ENCODE measurements at regions not wholly inside any gene's neighbourhood (a gene's known extent, or its start where the extent isn't known, plus 50 kb on each side); places are given as distances from the start of the nearest gene placed in this dataset.
"Not testable (repeated sequence)": the region's sequence is repeated elsewhere in the genome, so short reads cannot be mapped to it uniquely, and the experiment has no call there.

DNA sequence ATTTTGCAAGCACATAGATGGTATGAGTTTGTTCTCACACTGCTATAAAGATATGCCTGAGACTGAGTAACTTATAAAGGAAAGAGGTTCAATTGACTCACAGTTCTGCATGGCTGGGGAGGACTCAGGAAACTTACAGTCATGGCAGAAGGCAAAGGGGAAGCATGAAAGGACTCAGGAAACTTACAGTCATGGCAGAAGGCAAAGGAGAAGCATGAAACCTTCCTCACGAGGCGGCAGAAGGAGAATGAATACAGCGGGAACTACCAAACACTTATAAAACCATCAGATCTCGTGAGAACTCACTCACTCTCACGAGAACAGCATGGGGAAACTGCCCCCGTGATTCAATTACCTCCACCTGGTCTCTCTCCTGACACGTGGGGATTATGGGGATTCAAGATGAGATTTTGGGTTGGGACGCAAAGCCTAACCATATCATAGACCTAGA, 101.9 kb upstream of the NCOR2 start:
- not testable (repeated sequence) for DNase-seq

DNA sequence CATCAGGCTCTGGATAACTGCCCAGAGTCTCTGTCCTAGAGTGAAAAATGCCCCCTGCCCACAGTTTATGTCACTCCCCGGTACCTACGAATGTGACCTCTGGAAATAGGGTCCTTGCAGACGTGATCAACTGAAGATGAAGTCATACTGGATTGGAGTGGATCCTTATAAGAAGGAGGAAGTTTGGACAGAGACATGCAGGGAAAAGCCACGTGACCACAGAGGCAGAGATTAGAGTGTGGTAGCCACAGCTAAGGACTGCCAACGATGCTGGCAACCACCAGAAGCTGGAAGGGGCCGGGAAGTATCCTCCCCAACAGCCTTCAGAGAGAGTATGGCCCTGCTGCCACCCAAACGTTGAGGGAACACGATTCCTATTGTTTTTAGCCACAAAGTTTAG, 101.2 kb upstream of the NCOR2 start:
- DNase-seq, result no peak

DNA sequence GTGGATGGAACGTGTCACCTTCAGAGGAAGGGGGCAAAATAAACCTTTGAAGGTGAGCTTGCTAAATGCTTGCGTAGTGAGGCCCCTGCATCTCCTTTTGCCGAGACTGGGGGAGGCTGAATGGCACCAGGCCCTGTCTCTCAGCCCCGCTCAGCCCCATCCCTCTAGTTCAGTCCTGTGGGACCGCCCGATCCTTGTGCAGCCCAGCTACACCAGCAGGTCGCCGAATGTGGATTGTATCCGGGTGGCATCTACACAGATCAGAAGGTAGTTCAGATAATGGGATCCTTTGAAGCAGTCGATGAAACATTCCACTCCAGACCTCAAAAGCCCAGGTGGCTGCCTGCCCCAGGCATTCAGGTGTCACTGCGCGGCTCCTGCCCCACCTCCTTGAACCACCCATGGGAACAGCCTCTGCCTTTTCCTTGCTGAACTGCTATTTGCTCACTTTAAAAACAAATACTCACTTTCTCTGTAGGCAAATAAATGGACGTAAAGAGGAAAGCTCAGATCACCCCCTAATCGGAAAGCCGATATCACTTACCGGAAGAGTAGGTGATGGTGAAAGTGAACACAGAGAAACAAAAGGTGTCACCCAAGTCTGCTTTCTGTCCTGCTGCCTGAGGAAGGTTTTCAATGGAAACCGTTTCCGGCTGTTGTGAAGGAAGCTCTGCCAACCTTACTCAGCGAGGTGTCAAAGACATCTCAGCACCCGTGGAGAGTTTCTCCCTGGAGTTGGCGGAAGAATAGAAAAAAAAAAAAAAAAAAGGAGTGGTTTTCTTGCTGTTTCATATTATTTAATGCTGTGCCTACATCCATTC, 100.3 kb upstream of the NCOR2 start:
- no peak for DNase-seq

- DNase-seq, result no peak
Observed at GRCh38 chr12:124666722-124667259, 99.4 kb upstream of the NCOR2 start.

DNA sequence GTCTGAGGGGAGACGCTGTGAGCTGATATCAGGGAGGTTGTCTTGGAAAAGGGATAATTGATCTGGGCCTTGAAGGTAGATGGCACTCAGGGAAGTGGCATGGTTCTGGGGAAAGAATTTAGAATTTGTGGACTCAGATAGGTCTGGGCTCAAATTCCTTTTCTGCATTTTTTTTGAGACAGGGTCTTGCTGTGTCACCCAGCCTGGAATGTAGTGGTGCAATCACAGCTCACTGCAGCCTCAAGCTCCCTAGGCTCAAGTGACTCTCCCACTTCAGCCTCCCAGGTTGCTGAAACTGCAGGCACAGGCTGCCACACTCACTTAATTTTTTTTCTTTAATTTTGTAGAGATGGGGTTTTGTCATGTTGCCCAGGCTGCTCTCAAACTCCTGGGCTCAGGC, 98.1 kb upstream of the NCOR2 start:
- DNase-seq, result no peak

DNA sequence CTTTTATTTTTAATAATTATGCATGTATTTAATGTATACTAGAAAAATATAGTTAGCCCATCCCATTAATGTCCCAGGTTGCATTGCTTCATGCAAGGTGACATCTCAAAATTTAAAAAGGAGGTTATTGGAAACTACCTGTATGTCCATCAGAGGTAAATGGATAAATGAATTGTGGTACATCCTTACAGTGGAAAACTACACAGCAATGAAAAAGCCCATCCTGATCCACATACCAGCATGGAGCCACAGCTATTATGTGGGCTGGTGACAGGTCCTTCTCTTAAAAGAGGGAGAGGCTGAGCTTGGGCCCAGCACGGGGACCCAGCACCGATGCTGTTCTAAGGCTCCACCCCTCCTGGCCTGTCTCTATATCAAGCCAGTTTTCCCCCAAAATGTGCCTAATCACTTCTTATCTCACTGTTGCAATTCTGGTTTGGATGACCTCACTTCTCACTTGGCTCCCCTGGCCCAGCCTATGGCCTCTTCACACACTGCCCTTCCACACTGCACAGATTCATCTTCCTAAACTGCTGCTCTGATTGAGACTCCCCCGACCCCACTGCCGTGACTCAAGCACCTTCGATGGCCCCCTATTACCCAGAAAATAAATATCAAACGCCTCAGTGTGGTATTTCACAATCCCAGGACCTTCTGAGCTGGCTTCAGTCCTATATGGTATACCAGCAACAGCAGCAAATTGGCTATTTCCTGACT, 97.1 kb upstream of the NCOR2 start:
- no peak for DNase-seq

DNA sequence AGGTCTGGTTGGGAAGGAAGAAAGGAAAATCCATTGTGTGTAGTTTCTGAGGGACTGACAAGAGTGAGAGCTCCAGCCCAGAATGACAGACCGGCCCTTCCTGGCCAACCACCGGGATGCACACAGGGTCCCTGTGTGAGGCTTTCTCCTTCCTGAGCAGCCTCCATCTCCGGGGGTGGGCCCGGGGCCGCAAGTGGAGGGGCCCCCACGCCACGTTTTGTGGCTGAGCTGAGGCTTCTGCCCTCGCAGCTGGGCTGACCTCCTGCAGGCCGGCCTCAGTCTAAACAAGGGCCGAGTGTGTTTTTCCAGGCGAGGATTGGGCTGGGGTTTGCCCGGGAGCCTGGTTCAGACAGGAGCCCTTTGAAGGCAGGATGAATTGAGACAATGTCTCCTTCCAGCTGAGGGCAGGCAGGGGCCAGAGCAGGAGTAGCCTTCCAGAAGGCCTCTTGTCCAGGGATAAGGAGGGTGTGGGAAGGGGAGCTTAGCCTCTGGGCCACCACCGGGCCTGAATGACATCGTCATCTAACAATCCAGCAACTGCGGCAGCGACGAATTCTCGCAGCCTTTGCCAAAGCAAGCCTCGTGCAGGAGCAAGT, 96.5 kb upstream of the NCOR2 start:
- DNase-seq, result no peak

DNA sequence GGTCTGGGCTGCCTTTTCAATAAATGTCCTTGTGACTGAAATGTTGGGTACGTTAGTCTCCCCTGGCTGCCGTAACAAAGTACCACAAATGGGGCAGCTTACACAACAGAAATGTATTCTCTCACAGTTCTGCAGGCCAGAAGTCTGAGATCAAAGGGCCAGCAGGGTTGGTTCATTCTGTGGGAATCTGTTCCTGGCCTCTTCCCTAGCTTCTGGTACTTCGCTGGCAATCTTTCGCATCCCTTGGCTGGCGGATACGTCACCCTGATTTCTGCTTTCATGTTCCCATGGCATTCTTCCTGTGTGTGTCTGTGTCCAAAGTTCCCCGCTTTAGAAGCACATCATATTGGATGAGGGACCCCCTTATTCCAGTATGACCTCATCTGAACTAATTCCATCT, 95.8 kb upstream of the NCOR2 start:
- no peak for DNase-seq

- no peak for DNase-seq
Observed at GRCh38 chr12:124661341-124661740, 93.9 kb upstream of the NCOR2 start.

GRCh38 chr12:124660851-124661250, 93.4 kb upstream of the NCOR2 start:
- no peak for DNase-seq

GRCh38 chr12:124658806-124659402, 91.5 kb upstream of the NCOR2 start:
- DNase-seq, result no peak

GRCh38 chr12:124658302-124658701, 90.9 kb upstream of the NCOR2 start:
- DNase-seq, result no peak

DNA sequence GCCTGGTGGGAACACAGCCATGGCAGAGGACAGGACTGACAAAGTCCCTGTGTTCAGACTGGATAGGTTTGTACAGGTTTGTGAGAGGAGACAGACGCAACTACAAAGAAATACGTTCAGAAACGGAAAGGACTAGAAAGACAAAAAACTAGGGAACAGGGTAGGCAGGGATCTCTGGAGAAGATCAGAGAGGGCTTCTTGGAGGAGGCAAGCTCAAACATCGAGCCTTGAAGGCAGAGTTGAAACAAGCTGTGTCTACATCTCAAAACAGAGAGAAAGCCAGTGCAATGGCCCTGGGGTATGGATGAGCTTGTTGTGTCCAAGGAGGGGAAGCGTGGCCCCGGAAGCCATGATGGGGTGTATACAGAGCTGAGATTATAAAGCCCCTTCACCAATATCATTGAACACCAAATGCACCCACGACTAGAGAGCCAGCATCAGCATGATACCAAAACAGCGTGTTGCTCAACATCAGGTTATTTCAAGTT, 89.6 kb upstream of the NCOR2 start:
- no peak for DNase-seq

DNA sequence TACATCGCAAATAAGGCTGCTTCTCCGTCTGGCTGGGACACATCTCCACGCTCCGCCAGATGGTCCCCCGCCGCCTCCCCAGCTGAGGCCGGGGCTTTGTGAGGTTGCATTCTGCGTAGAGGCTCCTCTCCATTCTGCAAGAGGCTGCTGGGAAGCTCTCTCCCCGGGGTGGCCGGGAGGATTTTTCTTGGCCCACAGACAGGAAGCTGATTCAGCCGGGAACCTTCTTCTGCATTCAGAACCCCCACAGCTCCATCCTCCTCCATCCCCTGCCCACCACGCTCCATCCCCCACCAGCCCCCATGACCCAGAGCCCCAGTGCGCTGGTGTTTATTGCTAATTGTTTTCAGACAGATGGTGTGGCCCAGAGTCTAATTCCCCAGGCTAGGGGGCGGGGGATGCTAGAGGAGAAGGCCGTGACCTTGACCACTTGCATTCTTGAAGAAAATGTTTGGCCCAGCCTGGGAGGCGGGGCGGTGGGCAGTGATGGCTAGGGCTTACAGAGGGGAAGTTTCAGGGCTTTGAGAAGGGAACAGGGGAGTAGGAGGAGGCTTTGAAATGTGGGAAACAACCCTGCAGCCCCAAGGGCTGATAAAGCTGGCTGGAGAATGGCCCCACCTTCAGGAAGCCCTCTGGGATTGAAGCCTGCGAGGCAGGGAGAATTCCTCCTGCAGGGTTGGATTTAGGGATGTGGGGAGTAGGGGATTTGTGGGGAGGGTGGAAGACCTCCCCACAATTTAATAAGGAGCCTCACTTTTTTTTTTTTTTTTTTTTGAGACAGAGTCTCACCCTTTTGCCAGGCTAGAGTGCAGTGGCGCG, 88.5 kb upstream of the NCOR2 start:
- no peak for DNase-seq

- DNase-seq, result no peak
Observed at GRCh38 chr12:124655048-124655697, 87.8 kb upstream of the NCOR2 start.

DNA sequence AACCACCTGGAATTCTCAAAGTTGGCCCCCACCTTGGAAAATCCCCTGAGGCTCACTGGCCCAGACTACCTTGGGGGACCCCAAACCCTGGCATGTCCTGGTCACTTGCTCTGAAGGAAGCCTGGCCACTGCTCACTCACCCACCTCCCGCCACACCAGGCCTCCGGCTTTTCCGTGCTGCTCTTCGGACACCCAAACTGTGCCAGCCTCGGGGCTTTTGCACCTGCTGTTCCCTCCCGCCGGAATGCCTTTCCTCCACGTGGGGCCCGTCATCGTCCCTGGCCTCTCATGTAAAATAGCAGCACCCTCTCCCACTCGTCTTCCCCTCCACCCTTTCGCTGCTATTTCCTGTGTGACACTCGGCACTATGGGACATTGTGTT, 87.2 kb upstream of the NCOR2 start:
- DNase-seq, result no peak

DNA sequence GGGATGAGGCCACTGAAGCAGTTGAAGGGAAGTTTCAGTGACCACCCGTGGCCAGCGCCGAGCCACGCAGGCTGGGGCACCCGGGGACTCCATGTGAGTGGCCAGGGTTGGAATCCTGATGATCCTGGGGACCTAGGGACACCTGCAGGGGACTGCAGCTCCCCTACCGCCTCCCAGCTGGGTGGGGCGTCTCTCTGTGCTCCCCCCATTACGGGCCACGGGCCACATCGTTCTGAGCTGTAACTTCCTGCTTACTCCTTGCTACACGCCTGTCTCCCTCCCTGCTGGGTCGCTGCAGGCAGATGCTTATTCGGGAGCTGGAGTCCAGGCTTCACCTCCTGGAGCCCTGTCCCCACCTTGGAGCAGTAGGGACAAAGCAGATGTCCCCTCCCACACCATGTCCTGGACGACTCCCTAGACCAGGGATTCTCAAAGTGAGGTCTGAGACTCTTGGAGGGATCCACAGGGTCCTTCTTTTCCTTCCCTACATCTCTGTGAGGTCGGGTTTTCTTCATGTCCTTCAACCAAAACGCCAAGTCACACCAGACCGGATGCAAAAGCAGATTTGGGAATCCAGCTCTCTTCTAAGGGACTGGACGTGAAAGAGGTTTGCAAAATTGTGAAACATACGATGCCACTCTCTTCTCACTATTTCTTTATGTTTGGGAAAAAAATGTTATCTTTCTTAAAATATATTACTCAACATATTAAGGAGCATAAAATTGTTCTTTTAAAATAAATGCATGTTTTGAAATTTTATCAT, 85.9 kb upstream of the NCOR2 start:
- DNase-seq, result no peak

- DNase-seq, result no peak
Observed at GRCh38 chr12:124652661-124653060, 85.2 kb upstream of the NCOR2 start.

DNA sequence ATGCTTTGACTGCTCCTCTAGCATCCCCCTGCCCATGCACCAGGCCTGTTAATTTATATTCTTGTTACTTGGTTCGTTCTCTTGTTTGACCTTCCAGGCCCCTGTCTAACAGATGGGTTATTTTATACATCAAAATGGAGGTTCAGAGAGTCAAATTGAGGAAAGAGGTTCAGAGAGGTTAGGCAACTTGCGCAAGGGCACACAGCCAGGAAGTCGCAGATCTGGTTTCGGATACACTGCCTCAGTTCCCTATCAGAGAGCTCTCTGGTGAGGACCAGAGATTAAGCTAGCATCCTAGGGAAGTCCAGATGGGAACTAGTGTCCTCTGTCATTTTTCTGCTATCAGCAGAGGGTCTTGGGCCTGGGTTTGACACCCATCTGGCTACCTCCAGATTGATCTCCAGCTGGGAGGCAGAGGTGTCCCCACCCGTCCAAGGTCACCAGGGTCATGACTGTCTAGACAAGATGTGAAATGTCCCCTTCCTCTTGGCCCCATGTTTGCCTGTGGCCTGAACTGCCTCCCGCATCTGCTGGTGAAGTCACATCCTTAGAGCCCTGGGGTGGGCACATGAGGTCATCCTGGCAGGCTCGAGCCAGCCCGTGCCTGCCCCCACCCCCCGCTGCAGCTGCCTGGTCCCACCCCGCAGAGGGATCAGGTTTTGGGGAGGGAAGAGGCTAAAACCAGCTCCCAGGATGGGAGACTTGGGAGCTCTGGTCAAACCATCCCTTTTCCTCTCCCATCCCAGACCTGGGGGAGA, 84.3 kb upstream of the NCOR2 start:
- DNase-seq, result no peak

- no peak for DNase-seq
Observed at GRCh38 chr12:124650912-124651311, 83.5 kb upstream of the NCOR2 start.
